Posterior vena cava (tissue), 2 donors: ENCODE measurements at regions not wholly inside any gene's neighbourhood (a gene's known extent, or its start where the extent isn't known, plus 50 kb on each side); places are given as distances from the start of the nearest gene placed in this dataset.

Experiments used
- DNase-seq: peaks from one replicate; pipeline ENCODE4 v3.0.0-alpha.2; 2020; ENCODE audit warnings: low spot score
- intact Hi-C, 2 donors: fragments of 100-400 bp; cut with DNase I; formaldehyde crosslinking; loops; one replicate each; pipeline versions ENCODE4 v1.14.1 to v1.14.2; 2022 to 2023
- donor health status: DM: yes; HTN: yes; CAD: no.
- donor health status: DM: yes; HTN: yes; CAD: no.

DNA sequence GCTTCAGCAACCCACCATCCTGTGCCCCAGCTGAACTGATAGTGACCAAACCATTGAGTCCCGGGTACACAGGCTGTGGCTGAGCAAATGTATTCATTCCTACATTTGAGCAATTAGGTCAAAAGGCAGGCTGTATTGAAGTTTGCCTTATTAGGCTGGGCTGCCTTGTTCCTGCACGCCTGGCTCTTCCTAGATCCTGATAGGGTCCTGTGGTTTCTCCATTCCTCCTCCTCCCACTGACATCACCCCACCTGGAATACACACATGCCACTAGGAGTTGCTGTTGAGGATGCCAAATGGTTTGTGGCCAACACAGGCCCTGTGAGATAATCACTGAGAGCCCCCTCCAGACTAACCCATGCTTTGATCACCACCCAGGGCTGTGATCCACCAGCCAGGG lies 66.4 kb upstream of the FGFR2 start:
- DNase-seq = no peak
- intact Hi-C loops = no loop called here

DNA sequence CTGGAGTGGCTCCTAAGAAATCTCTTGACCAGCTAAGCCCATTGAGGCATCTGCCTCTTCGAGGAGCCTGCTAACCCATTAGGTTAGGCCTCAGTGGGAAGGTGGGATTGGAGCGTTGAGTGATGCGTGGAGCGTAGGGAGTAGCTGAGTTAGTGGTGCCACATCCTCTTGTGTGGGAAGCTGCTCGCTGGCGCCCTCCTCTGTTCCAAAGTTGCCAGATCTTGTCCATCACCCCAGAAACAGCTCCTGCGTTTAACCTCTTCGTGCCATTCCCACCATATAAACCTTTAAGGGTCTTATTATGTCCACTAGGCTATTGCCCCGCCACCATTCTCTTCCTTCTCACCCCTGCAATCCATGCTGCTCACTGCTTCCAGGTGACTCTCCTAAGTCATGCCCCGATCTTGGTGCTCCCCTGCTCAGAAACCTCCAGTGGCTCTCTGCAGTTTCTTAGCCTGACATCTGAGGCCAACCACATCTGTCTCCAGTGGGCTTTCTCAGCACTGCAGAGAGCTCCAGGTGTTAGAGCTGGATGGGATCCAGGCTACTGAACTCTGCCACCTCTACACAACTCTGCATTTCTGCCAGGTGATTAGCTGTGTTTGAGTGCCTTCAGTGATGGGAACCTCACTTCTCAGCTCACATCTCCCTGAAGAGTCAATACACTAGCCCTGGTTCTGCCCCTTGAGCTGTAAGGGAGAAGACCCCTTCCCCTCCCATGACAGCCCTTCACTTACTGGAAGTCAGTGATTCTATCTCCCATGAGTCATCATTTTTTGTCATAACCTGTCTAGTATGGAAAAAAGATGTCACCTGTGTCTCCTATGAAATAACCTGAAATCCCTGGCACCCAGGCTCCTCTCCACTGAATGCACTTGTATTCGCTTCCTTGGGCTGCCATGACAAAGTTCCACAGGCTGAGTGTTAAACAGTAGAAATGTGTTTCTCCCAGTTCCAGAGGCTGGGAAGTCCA lies 65.0 kb upstream of the FGFR2 start:
- DNase-seq = no peak
- intact Hi-C loops = no loop called here

DNA sequence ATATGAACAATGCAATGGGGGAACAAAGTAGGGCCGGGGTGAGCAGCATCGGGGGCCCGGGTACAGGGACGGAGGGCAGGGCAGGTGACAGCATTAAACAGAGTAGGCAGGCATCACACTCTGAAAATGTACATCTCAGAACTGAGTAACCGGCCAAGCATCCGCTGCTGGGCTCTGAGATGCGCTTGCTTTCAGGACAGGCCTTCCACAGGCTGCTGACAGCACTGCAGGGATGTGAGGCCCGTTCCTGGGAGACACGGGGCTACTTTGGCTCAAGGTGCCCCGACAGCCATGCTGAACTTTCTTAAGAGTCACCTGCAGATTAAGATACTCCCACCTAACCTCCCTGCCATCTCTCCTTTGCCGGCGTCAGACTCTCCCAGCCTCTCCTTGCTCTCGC lies 64.3 kb upstream of the FGFR2 start:
- intact Hi-C loops = no loop called here

DNA sequence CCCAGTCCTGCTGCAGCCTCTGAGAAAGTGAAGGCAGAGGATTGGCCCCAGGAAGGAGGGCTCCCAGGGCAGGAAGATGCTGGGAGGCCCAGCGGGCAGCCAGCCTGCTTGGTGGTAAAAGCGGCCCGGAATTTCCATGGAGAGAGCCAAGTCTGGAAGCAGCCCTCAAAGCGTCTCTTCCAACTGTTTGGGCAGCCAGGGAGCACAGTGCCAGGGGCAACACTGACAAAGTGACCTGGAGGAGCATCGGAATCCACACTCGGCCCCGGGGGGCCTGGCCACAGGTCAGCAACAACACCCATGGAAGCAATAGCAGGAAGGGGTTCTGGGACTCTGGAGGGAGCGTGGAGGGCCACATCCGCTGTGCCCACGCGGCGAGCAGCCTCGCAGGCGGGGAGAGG lies 63.2 kb upstream of the FGFR2 start:
- peak; percentile 68 for DNase-seq
- intact Hi-C loops = no loop called here

More for the DNA sequence above, 64.3 kb upstream of the FGFR2 start:
- DNase-seq = no peak

DNA sequence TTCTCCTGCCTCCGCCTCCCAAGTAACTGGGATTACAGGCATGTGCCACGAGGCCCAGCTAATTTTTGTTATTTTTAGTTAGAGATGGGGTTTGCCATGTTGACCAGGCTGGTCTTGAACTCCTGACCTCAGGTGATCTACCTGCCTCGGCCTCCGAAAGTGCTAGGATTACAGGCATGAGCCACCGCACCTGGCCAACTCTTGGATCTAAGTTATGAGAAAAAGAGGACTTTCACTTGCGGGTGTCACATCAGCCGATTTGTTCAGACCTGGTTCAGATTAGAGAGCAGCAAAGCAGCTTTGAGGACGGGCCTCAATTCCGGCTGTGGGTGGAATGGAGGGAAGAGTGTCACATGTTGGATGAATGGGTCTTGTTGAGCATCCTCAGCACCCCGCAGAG lies 61.0 kb upstream of the FGFR2 start:
- intact Hi-C loops = no loop called here
- peak; percentile 50 for DNase-seq

DNA sequence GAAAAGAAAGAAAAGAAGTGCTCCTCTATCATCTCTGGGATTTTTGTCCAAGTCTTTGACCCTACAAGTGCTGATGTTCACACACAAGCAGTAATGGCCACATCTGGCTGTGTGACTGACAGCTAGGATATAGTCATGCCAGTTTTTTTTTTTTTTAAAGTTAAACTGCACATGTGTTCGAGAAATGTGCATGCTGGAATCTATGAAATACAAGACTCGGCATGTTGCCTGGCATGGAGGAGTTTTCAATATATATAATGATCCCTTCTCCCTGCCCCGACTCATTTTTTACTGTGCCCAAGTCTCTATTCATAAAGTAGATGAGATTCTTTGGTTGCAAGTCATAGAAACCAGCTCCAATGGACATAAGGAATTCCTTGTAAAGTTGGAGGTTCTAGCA lies 60.4 kb upstream of the FGFR2 start:
- DNase-seq = no peak
- intact Hi-C loops = no loop called here

DNA sequence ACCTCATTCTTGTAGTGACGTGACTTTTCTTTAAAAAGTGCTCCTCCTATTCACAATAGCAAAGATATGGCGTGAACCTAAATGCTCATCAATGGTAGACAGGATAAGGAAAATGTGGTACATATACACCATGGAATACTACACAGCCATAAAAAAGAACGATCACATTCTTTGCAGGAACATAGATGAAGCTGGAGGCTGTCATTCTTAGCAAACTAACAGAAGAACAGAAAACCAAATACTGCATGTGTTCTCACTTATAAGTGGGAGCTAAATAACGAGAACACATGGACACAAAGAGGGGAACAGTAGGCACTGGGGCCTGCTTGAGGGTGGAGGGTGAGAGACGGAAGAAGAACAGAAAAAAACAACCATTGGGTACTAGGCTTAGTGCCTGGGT lies 59.9 kb upstream of the FGFR2 start:
- intact Hi-C loops = no loop called here
- no peak for DNase-seq

DNA sequence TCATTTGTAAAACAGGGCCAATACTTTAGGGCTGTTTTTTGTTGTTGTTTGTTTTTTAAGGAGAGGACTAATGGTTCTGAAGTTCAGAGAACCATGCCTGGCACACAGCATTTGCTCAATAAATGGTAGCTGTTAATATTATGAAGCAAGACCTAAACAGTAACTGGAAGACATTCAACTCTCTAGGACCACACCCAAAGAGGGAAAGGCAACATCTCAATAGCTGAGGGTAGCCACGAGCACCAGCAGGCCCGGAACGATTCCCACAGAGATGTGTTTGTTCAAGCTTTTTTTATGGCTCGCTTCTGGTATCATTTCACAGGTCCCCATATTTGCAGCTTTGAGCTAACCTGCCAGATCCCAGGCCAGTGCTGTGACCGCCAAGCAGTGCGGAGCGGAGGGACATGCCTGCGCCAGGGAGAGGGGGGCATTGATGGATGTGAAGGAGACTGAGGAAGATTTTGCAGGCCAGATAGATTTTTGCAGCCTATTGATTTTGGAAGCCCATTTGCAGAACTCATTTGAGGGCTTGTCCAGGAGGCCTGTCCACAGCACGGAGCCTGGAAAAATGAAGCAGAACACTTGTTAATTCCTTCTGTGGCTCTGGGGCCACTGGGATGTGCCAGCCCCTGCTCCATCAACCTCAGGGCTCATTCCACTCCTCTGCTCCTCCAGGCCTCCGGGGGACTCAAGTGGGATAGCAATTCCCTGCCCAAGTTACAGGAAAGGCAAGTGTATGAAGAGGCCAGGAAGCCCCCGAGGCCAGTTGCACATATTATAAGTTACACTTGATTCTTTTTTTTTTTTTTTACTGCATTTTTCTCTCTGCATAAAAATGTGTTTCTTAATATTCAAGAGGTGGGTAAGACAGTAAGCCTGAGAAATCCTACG lies 57.3 kb upstream of the FGFR2 start:
- intact Hi-C loops = no loop called here
- peak; percentile 38 for DNase-seq

DNA sequence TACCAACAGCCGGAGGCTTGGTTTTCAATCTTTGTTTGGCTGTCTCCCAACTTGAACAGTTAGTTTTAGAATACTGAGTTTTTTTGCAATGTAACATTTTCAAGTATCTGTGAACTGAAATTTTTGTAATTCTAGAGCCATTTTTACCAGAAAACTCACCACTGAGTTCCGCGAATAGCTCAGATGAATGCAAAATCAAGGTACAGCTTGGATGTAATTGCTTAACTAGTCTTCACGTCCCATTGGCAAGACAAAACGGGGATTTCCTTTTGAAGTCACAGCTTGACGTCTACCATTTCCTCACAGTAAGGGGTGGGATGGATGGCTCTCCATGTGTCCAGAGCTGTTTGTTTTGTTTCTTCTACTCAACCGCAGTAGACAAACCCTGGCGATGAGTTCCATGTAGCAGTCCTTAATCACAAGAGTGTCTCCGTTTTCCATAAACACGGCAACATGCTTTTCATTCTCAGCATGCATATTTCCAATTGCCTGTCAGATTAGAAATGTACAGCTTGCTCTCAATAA lies 55.8 kb upstream of the FGFR2 start:
- no peak for DNase-seq

DNA sequence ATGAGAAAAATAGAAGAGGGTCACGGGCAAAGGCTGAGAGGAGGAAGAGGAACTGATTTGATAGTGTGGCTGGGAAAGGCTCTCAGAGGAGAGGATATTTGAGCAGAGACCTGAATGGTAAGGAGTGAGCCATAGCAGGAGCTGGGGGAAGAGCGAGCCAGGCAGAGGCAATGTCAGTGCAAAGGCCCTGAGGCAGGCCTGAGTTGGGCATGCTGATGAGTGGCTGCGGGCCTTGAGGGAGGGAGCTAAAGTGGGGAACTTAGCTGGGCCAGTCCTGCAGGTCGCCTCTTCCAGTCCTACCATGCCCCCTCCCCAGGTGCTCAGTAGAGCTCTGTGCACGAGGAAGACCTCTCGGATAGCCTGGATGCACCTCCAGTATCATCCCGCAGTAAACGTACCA lies 55.4 kb upstream of the FGFR2 start:
- intact Hi-C loops = no loop called here
- peak; percentile 49 for DNase-seq

More for the DNA sequence above, 55.8 kb upstream of the FGFR2 start:
- intact Hi-C loops = no loop called here

DNA sequence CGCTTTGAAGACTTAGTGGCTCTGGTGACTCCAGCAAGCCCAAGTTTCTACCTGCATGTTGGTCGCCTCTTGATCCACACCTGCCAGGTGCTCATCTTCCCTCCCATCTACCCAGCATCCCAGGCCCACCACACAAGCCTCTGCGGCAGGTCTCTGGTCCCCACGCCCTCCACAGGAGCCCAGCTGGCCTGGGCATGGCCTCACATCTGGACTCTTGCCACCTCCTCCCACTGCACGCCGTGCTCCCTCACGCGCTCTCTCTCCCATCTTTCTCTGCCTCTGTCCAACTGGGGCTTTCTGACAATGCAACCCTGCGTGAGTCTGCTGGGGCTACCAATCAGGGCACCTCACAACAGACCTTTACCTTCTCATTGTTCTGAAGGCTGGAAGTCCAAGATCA lies 50.2 kb upstream of the FGFR2 start:
- DNase-seq = peak; percentile 66
- intact Hi-C loops = no loop called here

DNA sequence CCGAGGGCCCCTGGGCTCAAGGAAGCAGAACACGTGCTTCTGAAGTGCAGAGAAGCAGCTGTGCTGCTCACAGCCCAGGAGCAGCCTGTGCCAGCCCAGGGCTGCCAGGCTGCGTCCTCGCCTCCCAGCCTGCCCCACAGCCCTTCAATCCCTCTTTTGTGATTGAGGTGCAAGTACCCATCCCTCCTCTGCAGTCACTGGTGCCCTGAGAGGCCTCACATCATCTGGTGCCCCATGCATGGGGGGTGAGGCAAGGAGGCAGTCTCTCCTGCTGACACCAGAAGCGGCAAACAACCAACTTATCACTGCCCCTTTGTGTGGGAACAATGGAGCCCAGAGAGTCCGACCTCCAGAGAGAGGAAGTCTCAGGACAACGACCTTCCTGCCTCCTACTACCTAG lies 49.8 kb upstream of the FGFR2 start:
- intact Hi-C loops = no loop called here
- DNase-seq = peak; percentile 51
